ACC112 (cell line): ENCODE measurements at regions not wholly inside any gene's neighbourhood (a gene's known extent, or its start where the extent isn't known, plus 50 kb on each side); places are given as distances from the start of the nearest gene placed in this dataset.

Experiments used
- H2AFZ ChIP-seq: fragments of 200-600 bp; sonication (generic); one replicate; pipeline ENCODE4 v1.6.0; 2017; ENCODE audit warnings: antibody characterized with exemption, low read length; ENCODE audit not compliant: unreplicated experiment
- H3K27ac ChIP-seq: fragments of 200-600 bp; sonication (generic); 2 replicates; pipeline ENCODE4 v1.5.1; 2014; ENCODE audit warnings: low read depth, mild to moderate bottlenecking, antibody characterized with exemption, low read length, moderate library complexity
- H3K27me3 ChIP-seq: fragments of 200-600 bp; sonication (generic); 2 replicates; pipeline ENCODE4 v1.6.1; 2014; ENCODE audit warnings: mild to moderate bottlenecking, antibody characterized with exemption, low read length, moderate library complexity, mixed read lengths; ENCODE audit not compliant: insufficient read depth
- H3K36me3 ChIP-seq: fragments of 200-600 bp; sonication (generic); 2 replicates; pipeline ENCODE4 v1.6.1; 2016; ENCODE audit warnings: mild to moderate bottlenecking, antibody characterized with exemption, low read length, moderate library complexity, mixed read lengths; ENCODE audit not compliant: insufficient read depth
- H3K4me1 ChIP-seq: fragments of 200-600 bp; sonication (generic); one replicate; pipeline ENCODE4 v1.6.1; 2016; ENCODE audit warnings: low read length, mixed read lengths; ENCODE audit not compliant: insufficient read depth, unreplicated experiment, control insufficient read depth
- H3K4me3 ChIP-seq: fragments of 200-600 bp; sonication (generic); 2 replicates; pipeline ENCODE4 v1.5.1; 2014; ENCODE audit warnings: mild to moderate bottlenecking, low read depth, low read length
- H3K79me2 ChIP-seq: fragments of 200-600 bp; sonication (generic); one replicate; pipeline ENCODE4 v1.6.0; 2016; ENCODE audit warnings: low read length; ENCODE audit not compliant: control insufficient read depth, unreplicated experiment, insufficient read depth

DNA sequence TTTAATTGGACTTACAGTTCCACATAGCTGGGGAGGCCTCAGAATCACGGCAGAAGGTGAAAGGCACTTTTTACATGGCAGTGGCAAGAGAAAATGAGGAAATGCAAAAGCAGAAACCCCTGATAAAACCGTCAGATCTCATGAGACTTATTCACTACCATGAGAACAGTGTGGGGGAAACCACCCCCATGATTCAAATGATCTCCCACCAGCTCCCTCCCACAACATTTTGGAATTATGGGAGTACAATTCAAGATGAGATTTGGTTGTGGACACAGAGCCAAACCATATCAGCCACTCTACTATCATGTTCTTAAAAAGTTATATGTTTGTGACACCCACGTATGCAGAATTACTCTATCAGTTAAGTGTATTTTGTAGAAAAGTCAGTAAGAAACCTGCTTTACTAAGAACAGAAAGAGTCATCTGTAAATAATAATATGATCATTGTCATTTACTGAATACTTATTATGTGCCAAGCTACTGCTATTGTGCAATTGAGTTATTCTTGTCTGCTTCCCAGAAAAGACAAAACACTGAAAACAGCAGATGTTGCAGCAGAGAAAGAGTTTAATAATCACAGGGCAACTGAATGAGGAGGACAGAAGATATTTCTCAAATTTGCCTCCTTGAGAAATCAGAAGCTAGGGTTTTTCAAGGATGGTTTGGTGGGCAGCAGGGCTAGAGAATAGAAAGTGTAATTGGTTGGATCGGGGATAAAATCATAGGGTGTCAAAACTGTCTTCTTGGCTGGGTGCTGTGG, 207.7 kb upstream of the FGGY start:
- Histone ChIP-seq H3K79me2 (no peaks in the 10 kb centered on the region), H3K27me3 (no peaks in the 10 kb centered on the region), H2AFZ (no peak overlapping the region), H3K36me3 (no peaks in the 10 kb centered on the region), H3K27ac (no peak overlapping the region), H3K4me1 (peaks cover 4% of the 10 kb centered on the region), H3K4me3 (no peak overlapping the region)

DNA sequence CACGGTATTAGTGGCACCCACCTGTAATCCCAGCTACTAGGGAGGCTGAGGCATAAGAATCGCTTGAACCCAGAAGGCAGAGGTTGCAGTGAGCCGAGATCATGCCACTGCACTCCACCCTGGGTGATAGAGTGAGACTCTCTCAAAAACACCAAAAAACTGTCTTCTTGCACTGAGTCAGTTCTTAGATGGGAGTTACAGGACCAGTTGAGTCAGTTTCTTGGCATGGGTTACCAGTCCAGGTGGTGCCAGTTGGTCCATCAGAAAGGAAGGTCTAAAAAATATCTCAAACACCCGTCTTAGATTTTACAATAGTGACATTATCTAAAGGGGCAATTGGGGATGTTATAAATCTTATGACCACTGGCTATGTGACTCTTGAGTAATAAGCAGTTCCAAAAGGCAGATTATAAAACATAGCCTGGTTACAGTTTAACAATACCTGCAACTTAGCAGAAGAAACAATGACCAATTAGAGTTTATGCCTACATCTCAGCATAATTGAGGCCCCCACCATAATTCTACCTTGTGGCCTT, 206.9 kb upstream of the FGGY start:
- no peaks in the 10 kb centered on the region for H3K4me1 ChIP-seq
- H3K27ac ChIP-seq, result no peak overlapping the region
- H2AFZ ChIP-seq, result no peak overlapping the region
- H3K79me2 ChIP-seq, result no peaks in the 10 kb centered on the region
- no peaks in the 10 kb centered on the region for H3K27me3 ChIP-seq
- H3K4me3 ChIP-seq, result no peak overlapping the region
- H3K36me3 ChIP-seq, result no peaks in the 10 kb centered on the region

DNA sequence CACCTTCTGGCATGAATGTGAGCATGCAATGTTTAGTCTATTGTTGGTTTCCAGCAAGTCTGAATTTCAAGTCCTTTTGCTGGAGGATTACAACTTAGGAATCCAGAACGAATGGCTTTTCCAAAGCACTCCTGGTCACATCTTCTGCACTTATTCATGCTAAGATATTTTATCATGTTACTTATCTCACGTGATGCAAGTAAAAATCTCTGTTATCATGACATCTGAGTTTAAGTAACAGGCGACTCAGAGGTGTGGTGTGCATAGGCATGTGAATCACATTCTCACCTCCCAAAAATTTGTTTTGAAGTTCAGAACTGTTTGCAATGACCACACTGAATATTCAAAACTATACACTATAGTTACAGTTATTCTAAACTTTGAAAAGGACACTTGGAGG, 204.8 kb upstream of the FGGY start:
- H3K79me2 ChIP-seq, result no peaks in the 10 kb centered on the region
- no peaks in the 10 kb centered on the region for H3K36me3 ChIP-seq
- no peak overlapping the region for H2AFZ ChIP-seq
- no peak overlapping the region for H3K27ac ChIP-seq
- H3K4me1 ChIP-seq, result no peaks in the 10 kb centered on the region
- H3K27me3 ChIP-seq, result no peaks in the 10 kb centered on the region
- no peak overlapping the region for H3K4me3 ChIP-seq

GRCh38 chr1:59094001-59094400, 202.9 kb upstream of the FGGY start:
- no peak overlapping the region for H3K27ac ChIP-seq
- no peak overlapping the region for H3K4me3 ChIP-seq
- H2AFZ ChIP-seq, result no peak overlapping the region
- no peaks in the 10 kb centered on the region for H3K27me3 ChIP-seq
- H3K36me3 ChIP-seq, result no peaks in the 10 kb centered on the region
- no peaks in the 10 kb centered on the region for H3K79me2 ChIP-seq
- no peaks in the 10 kb centered on the region for H3K4me1 ChIP-seq

DNA sequence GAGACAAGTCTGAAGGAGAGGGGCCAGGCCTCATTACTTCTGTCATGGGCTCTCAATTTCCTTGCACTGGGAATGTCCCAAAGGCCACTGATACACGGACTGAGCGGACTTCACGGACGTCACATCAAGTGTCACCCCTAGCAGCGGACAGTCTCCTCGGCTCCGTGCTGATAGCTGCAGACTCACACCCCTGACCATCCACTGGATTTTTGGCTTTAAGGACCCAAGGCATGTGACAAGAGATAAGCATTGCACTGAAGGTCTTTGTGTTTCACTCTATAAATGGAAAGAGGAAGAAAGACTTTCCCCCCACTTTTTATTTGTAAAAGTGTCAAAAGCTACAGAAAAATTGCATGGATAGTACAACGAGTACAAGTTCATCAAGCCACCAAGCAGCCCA, 200.4 kb upstream of the FGGY start:
- H3K36me3 ChIP-seq, result no peaks in the 10 kb centered on the region
- H3K27ac ChIP-seq, result no peak overlapping the region
- H3K4me3 ChIP-seq, result no peak overlapping the region
- H3K79me2 ChIP-seq, result no peaks in the 10 kb centered on the region
- H3K4me1 ChIP-seq, result no peaks in the 10 kb centered on the region
- H2AFZ ChIP-seq, result no peak overlapping the region
- H3K27me3 ChIP-seq, result no peaks in the 10 kb centered on the region

DNA sequence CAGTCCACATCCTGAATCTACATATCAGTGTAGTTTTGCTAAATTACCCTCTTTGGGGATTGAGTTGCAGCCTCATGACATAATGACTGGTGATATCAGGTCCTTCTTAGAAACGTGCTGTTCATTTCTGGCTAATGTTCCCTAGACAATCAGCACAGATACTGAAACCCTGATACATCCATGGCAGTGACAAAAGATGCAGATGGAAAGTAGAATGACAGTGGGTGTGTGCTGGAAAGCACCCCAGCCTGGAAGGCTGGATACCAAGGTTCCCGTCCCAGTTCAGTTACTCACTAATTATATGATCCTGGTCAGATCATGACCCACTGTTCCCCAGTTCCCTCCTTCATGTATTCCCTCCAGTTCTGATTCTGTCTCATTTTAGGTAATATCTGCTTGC, 198.2 kb upstream of the FGGY start:
- H3K79me2 ChIP-seq, result no peaks in the 10 kb centered on the region
- H3K4me3 ChIP-seq, result no peak overlapping the region
- no peaks in the 10 kb centered on the region for H3K4me1 ChIP-seq
- H3K36me3 ChIP-seq, result no peaks in the 10 kb centered on the region
- no peaks in the 10 kb centered on the region for H3K27me3 ChIP-seq
- H2AFZ ChIP-seq, result no peak overlapping the region
- H3K27ac ChIP-seq, result no peak overlapping the region

GRCh38 chr1:59100708-59101374, 196.1 kb upstream of the FGGY start:
- H3K4me1 ChIP-seq, result no peaks in the 10 kb centered on the region
- no peaks in the 10 kb centered on the region for H3K27me3 ChIP-seq
- no peak overlapping the region for H3K4me3 ChIP-seq
- no peaks in the 10 kb centered on the region for H3K36me3 ChIP-seq
- H3K27ac ChIP-seq, result no peak overlapping the region
- no peaks in the 10 kb centered on the region for H3K79me2 ChIP-seq
- no peak overlapping the region for H2AFZ ChIP-seq

DNA sequence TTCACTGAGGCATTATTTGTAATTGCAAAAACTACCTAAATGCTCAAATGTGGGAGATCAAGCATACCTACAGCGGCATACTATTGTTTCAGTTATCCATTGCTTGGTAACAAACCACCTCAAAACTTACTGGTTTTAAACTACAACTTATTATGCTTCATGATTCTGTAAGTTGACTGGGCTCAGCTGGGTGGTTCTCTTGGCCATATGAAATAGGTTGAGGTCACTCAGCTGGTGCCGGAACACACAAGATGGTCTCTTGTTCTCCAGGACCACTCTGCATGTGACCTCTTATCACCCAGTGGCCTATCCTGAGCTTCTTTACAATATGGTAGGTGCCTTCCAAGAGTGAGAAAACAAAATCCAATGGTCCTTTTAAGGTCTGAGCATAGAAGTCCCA, 195.4 kb upstream of the FGGY start:
- no peak overlapping the region for H2AFZ ChIP-seq
- no peak overlapping the region for H3K27ac ChIP-seq
- H3K4me1 ChIP-seq, result no peaks in the 10 kb centered on the region
- no peak overlapping the region for H3K4me3 ChIP-seq
- no peaks in the 10 kb centered on the region for H3K79me2 ChIP-seq
- H3K27me3 ChIP-seq, result no peaks in the 10 kb centered on the region
- no peaks in the 10 kb centered on the region for H3K36me3 ChIP-seq

DNA sequence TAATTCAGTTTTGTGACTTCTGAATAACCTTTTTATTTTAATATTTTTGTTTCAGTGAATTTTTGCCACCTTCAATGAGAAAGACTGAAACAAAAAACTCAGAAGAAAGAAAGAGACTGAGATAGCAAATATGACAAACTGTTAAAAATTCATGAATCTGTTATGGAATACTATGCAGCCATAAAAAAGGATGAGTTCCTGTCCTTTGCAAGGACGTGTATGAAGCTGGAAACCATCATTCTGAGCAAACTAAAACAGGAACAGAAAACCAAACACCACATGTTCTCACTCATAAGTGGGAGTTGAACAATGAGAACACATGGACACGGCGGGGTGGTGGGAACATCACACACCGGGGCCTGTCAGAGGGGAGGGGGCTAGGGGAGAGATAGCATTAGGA, 193.4 kb upstream of the FGGY start:
- Histone ChIP-seq H3K4me1 (peaks cover 8% of the 10 kb centered on the region), H3K4me3 (no peak overlapping the region), H3K36me3 (no peaks in the 10 kb centered on the region), H3K27me3 (no peaks in the 10 kb centered on the region), H2AFZ (no peak overlapping the region), H3K27ac (no peak overlapping the region), H3K79me2 (no peaks in the 10 kb centered on the region)

DNA sequence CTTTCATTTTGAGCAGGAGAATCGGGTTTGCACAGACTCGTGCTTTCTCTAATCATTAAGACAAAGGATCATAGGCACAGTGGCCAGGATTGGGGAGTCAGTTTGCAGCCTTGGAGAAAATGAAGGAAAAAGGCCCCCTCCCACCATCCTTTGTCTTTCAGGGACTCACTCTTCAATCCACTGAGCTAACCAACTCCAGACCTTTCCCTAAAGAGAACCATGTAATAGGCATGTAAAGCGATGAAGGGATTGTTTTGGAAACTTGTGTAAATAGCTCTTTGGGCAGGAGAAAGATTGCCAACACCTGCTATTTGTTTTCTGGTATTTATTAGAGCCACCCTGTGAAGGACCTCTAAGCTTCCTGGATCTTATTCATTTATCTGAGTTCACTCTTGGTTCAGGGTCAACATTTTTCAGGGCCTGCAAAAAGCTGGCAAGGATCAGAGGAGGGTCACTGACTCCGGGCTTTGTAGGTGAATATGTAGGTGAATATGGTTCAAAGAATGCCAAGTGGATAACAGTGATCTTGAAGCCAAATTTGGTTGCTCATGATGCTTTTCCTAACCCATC, 192.6 kb upstream of the FGGY start:
- no peaks in the 10 kb centered on the region for H3K27me3 ChIP-seq
- no peaks in the 10 kb centered on the region for H3K36me3 ChIP-seq
- H2AFZ ChIP-seq, result no peak overlapping the region
- H3K4me3 ChIP-seq, result no peak overlapping the region
- no peaks in the 10 kb centered on the region for H3K79me2 ChIP-seq
- peaks cover 8% of the 10 kb centered on the region for H3K4me1 ChIP-seq
- no peak overlapping the region for H3K27ac ChIP-seq
